H1 (cell line): ENCODE measurements at regions not wholly inside any gene's neighbourhood (a gene's known extent, or its start where the extent isn't known, plus 50 kb on each side); places are given as distances from the start of the nearest gene placed in this dataset.
"Not testable (repeated sequence)": the region's sequence is repeated elsewhere in the genome, so short reads cannot be mapped to it uniquely, and the experiment has no call there.

Experiments
- CTCF ChIA-PET: fragments of 300-600 bp; sonication (Branson Sonifier 250); formaldehyde crosslinking; loops from one replicate; lab custom pipeline; 2021; ENCODE audit not compliant: partially characterized antibody; lab: Charles Lee
- POLR2A ChIA-PET: fragments of 300-600 bp; sonication (Branson Sonifier 250); formaldehyde crosslinking; loops from one replicate; lab custom pipeline; 2021; ENCODE audit warnings: inconsistent platforms; ENCODE audit not compliant: partially characterized antibody; lab: Charles Lee
- DNase-seq, 2 experiments: peaks; one replicate each; pipeline versions ENCODE4 v3.0.0 to v3.0.0-alpha.2; 2010 to 2022; ENCODE audit warnings: low spot score in 2 of 2, low read depth in 1 of 2, mixed read lengths in 1 of 2
- FAIRE-seq: peaks from 2 replicates; lab custom pipeline; 2011; peaks lifted over from hg19 to GRCh38; lab: Jason Lieb, UNC
- H2AFZ ChIP-seq: 2 replicates; pipeline ENCODE4 v1.8.1; 2012; ENCODE audit warnings: low read length, inconsistent platforms
- H2AK5ac ChIP-seq: 2 replicates; pipeline ENCODE4 v1.6.1; 2013; ENCODE audit warnings: low read depth, low read length
- H2BK120ac ChIP-seq: replicated peaks from 2 replicates; pipeline ENCODE3; 2013; ENCODE audit warnings: low read depth, low read length, inconsistent platforms
- H2BK12ac ChIP-seq: 2 replicates; pipeline ENCODE4 v1.6.1; 2013; ENCODE audit warnings: low read depth, low read length
- H2BK15ac ChIP-seq: 2 replicates; pipeline ENCODE4 v1.6.1; 2013; ENCODE audit warnings: low read length
- H2BK20ac ChIP-seq: 2 replicates; pipeline ENCODE4 v1.6.1; 2013; ENCODE audit warnings: low read length
- H2BK5ac ChIP-seq: 2 replicates; pipeline ENCODE4 v1.6.1; 2013; ENCODE audit warnings: low read depth, low read length
- H3K14ac ChIP-seq: 2 replicates; pipeline ENCODE4 v1.6.1; 2013; ENCODE audit warnings: inconsistent platforms; ENCODE audit not compliant: insufficient read length
- H3K18ac ChIP-seq: 2 replicates; pipeline ENCODE4 v1.6.1; 2013; ENCODE audit warnings: low read length; ENCODE audit errors: extremely low read depth
- H3K23ac ChIP-seq: 2 replicates; pipeline ENCODE4 v1.6.1; 2013; ENCODE audit warnings: inconsistent platforms; ENCODE audit not compliant: insufficient read length
- H3K23me2 ChIP-seq: 2 replicates; pipeline ENCODE4 v1.6.1; 2013; ENCODE audit warnings: low read depth, low read length
- H3K27ac ChIP-seq: 2 replicates; pipeline ENCODE4 v1.6.1; 2011; ENCODE audit warnings: low read depth, low read length, inconsistent platforms
- H3K27me3 ChIP-seq, 4 experiments: replicated peaks in 1 of 4; 1 replicate in 1 of 4; 2 replicates in 3 of 4; pipeline versions ENCODE4 v1.6.1 to v1.8.1; 2011 to 2013; ENCODE audit warnings: low read length in 3 of 4, mild to moderate bottlenecking in 3 of 4, inconsistent platforms in 2 of 4, mixed read lengths in 2 of 4, moderate library complexity in 1 of 4; ENCODE audit not compliant: control insufficient read depth in 3 of 4, insufficient read depth in 3 of 4; ENCODE audit errors: extremely low read depth in 1 of 4
- H3K36me3 ChIP-seq, 4 experiments: 2 replicates each; pipeline versions ENCODE4 v1.6.1 to v1.8.1; 2011 to 2013; ENCODE audit warnings: mild to moderate bottlenecking in 4 of 4, low read length in 3 of 4, moderate library complexity in 2 of 4, control low read depth in 1 of 4, inconsistent platforms in 1 of 4; ENCODE audit not compliant: insufficient read depth in 4 of 4, control insufficient read depth in 2 of 4
- H3K4ac ChIP-seq: replicated peaks from 2 replicates; pipeline ENCODE3; 2013; ENCODE audit warnings: low read length, low read depth, mixed read lengths, inconsistent platforms; ENCODE audit not compliant: insufficient read length
- H3K4me1 ChIP-seq, 4 experiments: replicated peaks in 1 of 4; 1 replicate in 1 of 4; 2 replicates in 3 of 4; pipeline versions ENCODE4 v1.6.1 to v1.8.1; 2011 to 2013; ENCODE audit warnings: low read length in 3 of 4, inconsistent platforms in 2 of 4, mixed read lengths in 1 of 4; ENCODE audit not compliant: insufficient read depth in 4 of 4, control insufficient read depth in 3 of 4
- H3K4me2 ChIP-seq, 2 experiments: 2 replicates each; pipeline versions ENCODE4 v1.6.1 to v1.8.1; 2011 to 2013; ENCODE audit warnings: low read depth in 2 of 2, low read length in 2 of 2, control low read depth in 1 of 2, inconsistent platforms in 1 of 2, mild to moderate bottlenecking in 1 of 2; ENCODE audit not compliant: insufficient read depth in 1 of 2
- H3K4me3 ChIP-seq, 4 experiments: fragments of 200-600, 300-600 bp in 1 of 4; sonication (generic), shearing (Covaris generic), sonication (Bioruptor Twin) in 1 of 4; 2 replicates each; pipeline versions ENCODE4 v1.5.1 to v1.8.1; 2011 to 2016; ENCODE audit warnings: low read length in 4 of 4, low read depth in 3 of 4, control low read depth in 2 of 4, inconsistent platforms in 2 of 4, mild to moderate bottlenecking in 2 of 4, mixed read lengths in 1 of 4, moderate library complexity in 1 of 4; ENCODE audit not compliant: insufficient read depth in 2 of 4; ENCODE audit errors: extremely low read depth in 1 of 4
- H3K56ac ChIP-seq: replicated peaks from 2 replicates; pipeline ENCODE3; 2013; ENCODE audit warnings: low read depth, mild to moderate bottlenecking, mixed read lengths, low read length, inconsistent platforms; ENCODE audit not compliant: insufficient read length
- H3K79me1 ChIP-seq: 2 replicates; pipeline ENCODE4 v1.6.1; 2013; ENCODE audit warnings: low read depth, low read length, control low read depth
- H3K79me2 ChIP-seq, 2 experiments: 2 replicates each; pipeline versions ENCODE4 v1.6.1 to v1.8.1; 2012 to 2013; ENCODE audit warnings: low read length in 2 of 2, mild to moderate bottlenecking in 2 of 2, inconsistent platforms in 1 of 2; ENCODE audit not compliant: insufficient read depth in 2 of 2, control insufficient read depth in 1 of 2
- H3K9ac ChIP-seq, 4 experiments: replicated peaks in 1 of 4; 1 replicate in 1 of 4; 2 replicates in 3 of 4; pipeline versions ENCODE4 v1.6.1 to v1.8.1; 2011 to 2013; ENCODE audit warnings: low read depth in 3 of 4, low read length in 3 of 4, control low read depth in 2 of 4, mild to moderate bottlenecking in 2 of 4, moderate library complexity in 2 of 4, inconsistent platforms in 1 of 4; ENCODE audit errors: extremely low read depth in 1 of 4
- H3K9me3 ChIP-seq, 2 experiments: 2 replicates each; pipeline versions ENCODE4 v1.6.1 to v1.8.1; 2012 to 2013; ENCODE audit warnings: mild to moderate bottlenecking in 2 of 2, moderate library complexity in 2 of 2, control low read depth in 1 of 2, inconsistent platforms in 1 of 2, low read depth in 1 of 2, low read length in 1 of 2, mixed read lengths in 1 of 2; ENCODE audit not compliant: insufficient read depth in 2 of 2
- H4K20me1 ChIP-seq, 2 experiments: replicated peaks in 1 of 2; 2 replicates each; pipeline versions ENCODE3 to v1.8.1; 2011 to 2013; ENCODE audit warnings: inconsistent platforms in 2 of 2, low read length in 2 of 2, mild to moderate bottlenecking in 1 of 2; ENCODE audit not compliant: insufficient read depth in 2 of 2, control insufficient read depth in 1 of 2
- H4K5ac ChIP-seq: 2 replicates; pipeline ENCODE4 v1.6.1; 2013; ENCODE audit warnings: low read length, low read depth, mixed read lengths, inconsistent platforms; ENCODE audit not compliant: insufficient read length
- H4K8ac ChIP-seq: 2 replicates; pipeline ENCODE4 v1.8.0; 2013; ENCODE audit warnings: mild to moderate bottlenecking, moderate library complexity, low read length, inconsistent platforms; ENCODE audit not compliant: insufficient read depth; ENCODE audit errors: extremely low read depth
- H4K91ac ChIP-seq: replicated peaks from 2 replicates; pipeline ENCODE3; 2013; ENCODE audit warnings: low read length, mixed read lengths, inconsistent platforms; ENCODE audit not compliant: insufficient read length
- WGBS, 2 experiments: shearing (Covaris generic) in 1 of 2; methylation state at CpG; one replicate each; pipeline versions ENCODE4 v1.1.6 to v1.1.7; 2013 to 2015; ENCODE audit warnings: low lambda C conversion rate in 2 of 2, mixed read lengths in 2 of 2, inconsistent platforms in 1 of 2, low coverage in 1 of 2, missing lambda C conversion rate in 1 of 2; ENCODE audit not compliant: insufficient replicate concordance in 2 of 2, insufficient coverage in 1 of 2, insufficient read length in 1 of 2; ENCODE audit errors: extremely low coverage in 1 of 2, missing lambda C conversion rate in 1 of 2; 5-methylcytosine and 5-hydroxymethylcytosine counted together

GRCh38 chr10:129071411-129071810 lies 395.6 kb upstream of the MGMT start:
- CTCF ChIA-PET = interaction anchor here (2.0 kb wide), 1 partner anchor 39 kb away, joined by 4 read pairs; no protein-coding TSS in a partner anchor
- H3K14ac ChIP-seq, H3K18ac ChIP-seq, H2BK20ac ChIP-seq, H3K4ac ChIP-seq, H3K9me3 ChIP-seq, H2BK15ac ChIP-seq, H3K4me2 ChIP-seq, H4K20me1 ChIP-seq, H3K27me3 ChIP-seq, H3K23ac ChIP-seq, H2BK12ac ChIP-seq, H4K91ac ChIP-seq, POLR2A ChIA-PET, FAIRE-seq, H2AFZ ChIP-seq, H3K4me3 ChIP-seq, H3K23me2 ChIP-seq, H3K27ac ChIP-seq, H2AK5ac ChIP-seq, H2BK120ac ChIP-seq, H3K79me2 ChIP-seq, H3K9ac ChIP-seq, H3K79me1 ChIP-seq, H2BK5ac ChIP-seq, H4K8ac ChIP-seq, H3K36me3 ChIP-seq, H3K4me1 ChIP-seq, H3K56ac ChIP-seq, H4K5ac ChIP-seq: not testable (repeated sequence)
- peak in 1 of 2 experiments; percentile 33 for DNase-seq
- 88% methylated on average over 11 of the region's 29 CpGs; no CpG with 5 or more reads in 1 of the 2 experiments for WGBS, 2 experiments
